Heart left ventricle (tissue), 16 donors: ENCODE measurements at regions not wholly inside any gene's neighbourhood (a gene's known extent, or its start where the extent isn't known, plus 50 kb on each side); places are given as distances from the start of the nearest gene placed in this dataset.

Experiments used
- ATAC-seq, 4 donors: fragments of 200-7000 bp; cut with Tn5 transposase; one replicate each; pipeline ENCODE4 v1.9.1; 2020 to 2022; ENCODE audit warnings: moderate library complexity in 4 of 4, mild to moderate bottlenecking in 3 of 4, moderate number of reproducible peaks in 1 of 4
- DNase-seq, 5 donors: peaks; one replicate each; pipeline ENCODE4 v3.0.0-alpha.2; 2020
- H3K27ac ChIP-seq, 12 donors: fragments of 200-600 bp; sonication (generic) in 4 of 12; one replicate each; pipeline versions ENCODE4 v1.5.0 to v1.8.0; 2016 to 2022; ENCODE audit warnings: mild to moderate bottlenecking in 2 of 12
- H3K27me3 ChIP-seq, 9 donors: fragments of 200-600 bp; sonication (generic) in 2 of 9; one replicate each; pipeline versions ENCODE4 v1.5.1 to v1.8.0; 2016 to 2022; ENCODE audit warnings: mild to moderate bottlenecking in 3 of 9
- H3K36me3 ChIP-seq, 9 donors: fragments of 200-600 bp; sonication (generic) in 2 of 9; one replicate each; pipeline versions ENCODE4 v1.5.0 to v1.8.0; 2018 to 2022; ENCODE audit warnings: mild to moderate bottlenecking in 2 of 9
- H3K4me1 ChIP-seq, 12 donors: fragments of 200-600 bp; sonication (generic) in 4 of 12; one replicate each; pipeline versions ENCODE4 v1.5.0 to v1.8.0; 2016 to 2022; ENCODE audit warnings: mild to moderate bottlenecking in 3 of 12
- H3K4me3 ChIP-seq, 12 donors: fragments of 200-600 bp; sonication (generic) in 4 of 12; one replicate each; pipeline versions ENCODE4 v1.5.0 to v1.8.0; 2017 to 2022; ENCODE audit warnings: mild to moderate bottlenecking in 9 of 12, moderate library complexity in 4 of 12
- H3K9me3 ChIP-seq, 12 donors: fragments of 200-600 bp; sonication (generic) in 4 of 12; one replicate each; pipeline versions ENCODE4 v1.5.0 to v1.8.0; 2016 to 2022; ENCODE audit warnings: mild to moderate bottlenecking in 1 of 12
- POLR2A ChIP-seq, 2 donors: fragments of 450-650 bp; IDR thresholded peaks; one replicate each; pipeline ENCODE4 v1.6.1; 2017; ENCODE audit warnings: antibody characterized with exemption in 2 of 2, mild to moderate bottlenecking in 2 of 2, moderate library complexity in 2 of 2
- WGBS, 4 donors: extraction: QIAGEN DNeasy Blood & Tissue Kit in 2 of 4; methylation state at CpG; one replicate each; pipeline versions ENCODE4 v1.1.5 to v1.1.7; 2013 to 2018; 5-methylcytosine and 5-hydroxymethylcytosine counted together
- intact Hi-C, 10 donors: fragments of 100-400 bp; cut with DNase I; formaldehyde crosslinking; loops; one replicate each; pipeline versions ENCODE4 v1.11.1 to v1.14.2; 2022
- TF ChIP-seq, protein P1 (sequence below), 12 donors: fragments of 200-600 bp; sonication (generic) in 4 of 12; IDR thresholded peaks; one replicate each; pipeline versions ENCODE4 v1.5.0 to v1.8.0; 2018 to 2022; ENCODE audit warnings: antibody characterized with exemption in 12 of 12, mild to moderate bottlenecking in 5 of 12
- donor health status: ischemic (EF 13 %, LVEDD 7.1; RV severe dilation, severe dysfunction).
- donor health status: healthy with polysubstance abuse.
- donor health status: DM: no; HTN: yes; CAD: no.
- donor health status: DM: no; HTN: no; CAD: no.
- donor health status: ischemic (EF 25% LVEDD 6.9; RV normal size, moderate dysfunction).
- donor health status: ischemic (EF 25% LVEDD 5.7; RV mildly dilated, moderate dysfunction).
- donor health status: healthy.
- donor health status: DM: yes; HTN: yes; CAD: no.
- donor health status: ischemic (EF 35%, LVEDD 5.7; RV mildly dilated, moderate dysfunction).
- donor health status: nonischemic (EF 11% LVEDD 7.7; RV severe dilation, severe dysfunction).
- donor health status: DM: yes; HTN: yes; CAD: no.
- donor health status: PGD.
- donor health status: ischemic (EF 29% LVEDD 5.4; RV normal size, mild dysfunction).
- donor health status: nonischemic (EF 23%, LVEDD 6.1; RV moderate dilation, normal function).

GRCh38 chrX:116289592-116289991, 119.0 kb downstream of the AGTR2 start:
- H3K27me3 ChIP-seq: no peaks in the 10 kb centered on the region
- ATAC-seq (no peak), DNase-seq (no peak)
- intact Hi-C loops: no loop called here
- H3K4me1 ChIP-seq: no peaks in the 10 kb centered on the region
- no peaks in the 10 kb centered on the region for H3K36me3 ChIP-seq
- no peak overlapping the region for H3K27ac ChIP-seq
- H3K4me3 ChIP-seq: no peak overlapping the region
- no peak for TF ChIP-seq POLR2A (IDR thresholded peaks at IDR 0.05)
- TF ChIP-seq, protein P1, sequence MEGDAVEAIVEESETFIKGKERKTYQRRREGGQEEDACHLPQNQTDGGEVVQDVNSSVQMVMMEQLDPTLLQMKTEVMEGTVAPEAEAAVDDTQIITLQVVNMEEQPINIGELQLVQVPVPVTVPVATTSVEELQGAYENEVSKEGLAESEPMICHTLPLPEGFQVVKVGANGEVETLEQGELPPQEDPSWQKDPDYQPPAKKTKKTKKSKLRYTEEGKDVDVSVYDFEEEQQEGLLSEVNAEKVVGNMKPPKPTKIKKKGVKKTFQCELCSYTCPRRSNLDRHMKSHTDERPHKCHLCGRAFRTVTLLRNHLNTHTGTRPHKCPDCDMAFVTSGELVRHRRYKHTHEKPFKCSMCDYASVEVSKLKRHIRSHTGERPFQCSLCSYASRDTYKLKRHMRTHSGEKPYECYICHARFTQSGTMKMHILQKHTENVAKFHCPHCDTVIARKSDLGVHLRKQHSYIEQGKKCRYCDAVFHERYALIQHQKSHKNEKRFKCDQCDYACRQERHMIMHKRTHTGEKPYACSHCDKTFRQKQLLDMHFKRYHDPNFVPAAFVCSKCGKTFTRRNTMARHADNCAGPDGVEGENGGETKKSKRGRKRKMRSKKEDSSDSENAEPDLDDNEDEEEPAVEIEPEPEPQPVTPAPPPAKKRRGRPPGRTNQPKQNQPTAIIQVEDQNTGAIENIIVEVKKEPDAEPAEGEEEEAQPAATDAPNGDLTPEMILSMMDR (IDR thresholded peaks at IDR 0.05): no peak
- no peaks in the 10 kb centered on the region for H3K9me3 ChIP-seq

DNA sequence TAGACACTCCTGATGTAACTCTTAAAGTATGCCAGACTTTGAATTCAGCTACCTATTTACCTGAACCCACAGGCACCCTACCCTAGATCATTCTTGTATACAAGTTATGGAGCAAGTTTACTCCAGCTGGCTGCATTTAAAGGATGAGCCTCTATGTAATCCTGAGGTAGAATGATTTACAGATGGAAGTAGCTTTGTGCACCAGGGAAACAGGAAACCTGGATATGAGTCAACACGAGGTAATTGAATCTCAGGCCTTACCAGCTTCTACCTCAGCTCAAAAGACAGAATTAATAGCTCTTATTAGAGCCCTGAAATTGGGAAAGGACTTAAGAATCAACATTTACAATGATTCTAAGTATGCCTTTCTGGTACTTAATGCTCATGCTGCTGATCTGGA, 119.8 kb downstream of the AGTR2 start:
- H3K27me3 ChIP-seq: no peaks in the 10 kb centered on the region
- TF ChIP-seq POLR2A (IDR thresholded peaks at IDR 0.05): no peak
- TF ChIP-seq, protein P1 (IDR thresholded peaks at IDR 0.05): no peak
- no peaks in the 10 kb centered on the region for H3K36me3 ChIP-seq
- H3K27ac ChIP-seq: no peak overlapping the region
- DNase-seq: no peak
- intact Hi-C loops: no loop called here
- no peaks in the 10 kb centered on the region for H3K4me1 ChIP-seq
- 32 to 46% (median 33%) methylated on average over 1 of the region's 1 CpG for WGBS, 4 donors
- no peaks in the 10 kb centered on the region for H3K9me3 ChIP-seq
- H3K4me3 ChIP-seq: no peak overlapping the region
- no peak for ATAC-seq

DNA sequence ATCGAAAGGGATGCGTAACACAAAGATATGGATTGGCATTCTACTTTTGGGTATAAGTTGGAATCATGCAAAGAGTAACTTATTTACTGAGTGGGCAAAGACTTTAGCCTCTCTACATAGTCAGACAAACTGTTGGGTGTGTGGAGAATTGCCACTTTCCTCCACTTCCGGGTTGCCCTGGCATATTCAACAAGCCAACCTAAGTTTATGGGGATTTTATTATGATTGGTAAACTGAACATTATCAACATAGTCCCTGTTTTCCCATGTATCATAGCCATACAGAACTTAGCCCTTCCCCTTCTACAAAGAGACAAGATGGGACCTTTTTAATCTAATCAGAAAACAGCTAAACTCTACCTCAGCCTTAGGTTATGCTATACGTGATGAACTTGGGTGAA, 121.6 kb downstream of the AGTR2 start:
- intact Hi-C loops: no loop called here
- ATAC-seq: no peak
- Histone ChIP-seq H3K4me1 (no peaks in the 10 kb centered on the region), H3K27ac (no peak overlapping the region), H3K27me3 (no peaks in the 10 kb centered on the region), H3K36me3 (no peaks in the 10 kb centered on the region), H3K9me3 (no peaks in the 10 kb centered on the region), H3K4me3 (no peak overlapping the region)
- DNase-seq: no peak
- 77 to 84% (median 83%) methylated on average over 4 of the region's 4 CpGs for WGBS, 4 donors
- TF ChIP-seq, protein P1 (IDR thresholded peaks at IDR 0.05): no peak
- TF ChIP-seq POLR2A (IDR thresholded peaks at IDR 0.05): no peak

- Histone ChIP-seq H3K27ac (no peak overlapping the region), H3K4me1 (no peaks in the 10 kb centered on the region), H3K27me3 (no peaks in the 10 kb centered on the region), H3K4me3 (no peak overlapping the region), H3K9me3 (no peaks in the 10 kb centered on the region), H3K36me3 (no peaks in the 10 kb centered on the region)
- TF ChIP-seq, protein P1 (IDR thresholded peaks at IDR 0.05): no peak
- TF ChIP-seq POLR2A (IDR thresholded peaks at IDR 0.05): no peak
- 67 to 70% (median 68%) methylated on average over 3 of the region's 3 CpGs for WGBS, 4 donors
- no peak for DNase-seq
- ATAC-seq: no peak
- intact Hi-C loops: no loop called here
Observed at GRCh38 chrX:116298956-116299355, 128.4 kb downstream of the AGTR2 start.
